HG03432 (cell line): ENCODE measurements at regions not wholly inside any gene's neighbourhood (a gene's known extent, or its start where the extent isn't known, plus 50 kb on each side); places are given as distances from the start of the nearest gene placed in this dataset.

Source experiments
- ATAC-seq: cut with Tn5 transposase; IDR thresholded peaks from one replicate; pipeline ENCODE4 v1.9.1; 2021; ENCODE audit warnings: mild to moderate bottlenecking, moderate library complexity; ENCODE audit not compliant: unreplicated experiment

DNA sequence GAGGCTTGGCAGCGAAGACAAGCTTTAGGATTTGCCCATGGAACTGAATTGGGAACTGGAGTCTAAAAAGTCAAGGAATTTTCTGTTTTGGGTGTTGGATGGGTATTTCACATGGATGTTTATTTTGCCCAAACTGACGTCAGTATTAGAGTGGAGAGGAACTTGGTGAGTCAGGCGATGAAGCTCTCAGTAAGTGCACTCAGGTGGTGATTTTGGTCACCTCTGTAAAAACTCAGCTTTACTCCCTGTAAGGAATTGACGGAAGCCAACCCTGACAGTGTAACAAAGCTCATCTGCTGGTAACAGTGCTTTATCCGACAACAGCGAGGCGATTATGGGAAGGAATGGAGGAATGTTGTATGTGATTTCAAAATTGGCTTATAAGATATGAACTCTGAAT, 77.0 kb upstream of the PGRMC2 start:
- ATAC-seq = no peak

- no peak for ATAC-seq
Observed at GRCh38 chr4:128363966-128364365, 76.4 kb upstream of the PGRMC2 start.

- ATAC-seq = no peak
Observed at GRCh38 chr4:128362760-128363159, 75.1 kb upstream of the PGRMC2 start.

DNA sequence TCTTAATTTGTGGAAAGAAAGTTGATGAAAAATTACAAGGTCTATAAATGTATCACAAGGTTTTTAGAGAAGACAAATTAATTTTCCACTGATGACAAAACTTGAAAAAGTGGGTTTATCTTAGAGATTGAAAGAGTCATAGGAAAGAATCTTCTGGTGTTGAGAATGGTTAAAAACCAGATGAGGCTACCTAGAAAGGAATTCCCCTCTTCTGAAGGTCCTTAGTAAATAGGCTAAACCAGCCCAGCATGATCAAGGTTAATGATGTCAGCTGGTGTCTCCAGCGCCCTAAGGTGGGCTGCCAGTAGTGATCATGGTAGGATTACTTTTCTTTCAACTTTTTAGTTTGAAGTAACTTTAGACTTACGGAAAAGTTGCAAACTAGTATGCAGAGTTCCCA, 71.8 kb upstream of the PGRMC2 start:
- ATAC-seq = no peak

DNA sequence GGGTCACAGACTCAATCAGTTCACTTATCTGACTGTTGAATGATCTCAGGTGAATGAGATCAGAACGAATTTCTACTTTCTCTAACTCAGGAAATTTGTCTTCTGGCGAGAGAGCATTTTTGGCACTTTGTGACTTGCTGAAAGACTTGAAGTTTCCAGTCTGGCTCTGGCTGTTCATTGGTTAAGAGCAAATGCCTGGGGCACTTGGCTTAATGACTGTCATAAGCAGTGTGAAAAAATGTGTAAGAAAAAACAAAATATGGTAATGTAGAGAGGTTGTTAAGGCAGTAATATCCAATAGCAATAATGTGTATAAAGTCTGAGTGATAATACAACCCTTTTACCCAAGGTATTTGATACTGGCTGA, 71.3 kb upstream of the PGRMC2 start:
- no peak for ATAC-seq

DNA sequence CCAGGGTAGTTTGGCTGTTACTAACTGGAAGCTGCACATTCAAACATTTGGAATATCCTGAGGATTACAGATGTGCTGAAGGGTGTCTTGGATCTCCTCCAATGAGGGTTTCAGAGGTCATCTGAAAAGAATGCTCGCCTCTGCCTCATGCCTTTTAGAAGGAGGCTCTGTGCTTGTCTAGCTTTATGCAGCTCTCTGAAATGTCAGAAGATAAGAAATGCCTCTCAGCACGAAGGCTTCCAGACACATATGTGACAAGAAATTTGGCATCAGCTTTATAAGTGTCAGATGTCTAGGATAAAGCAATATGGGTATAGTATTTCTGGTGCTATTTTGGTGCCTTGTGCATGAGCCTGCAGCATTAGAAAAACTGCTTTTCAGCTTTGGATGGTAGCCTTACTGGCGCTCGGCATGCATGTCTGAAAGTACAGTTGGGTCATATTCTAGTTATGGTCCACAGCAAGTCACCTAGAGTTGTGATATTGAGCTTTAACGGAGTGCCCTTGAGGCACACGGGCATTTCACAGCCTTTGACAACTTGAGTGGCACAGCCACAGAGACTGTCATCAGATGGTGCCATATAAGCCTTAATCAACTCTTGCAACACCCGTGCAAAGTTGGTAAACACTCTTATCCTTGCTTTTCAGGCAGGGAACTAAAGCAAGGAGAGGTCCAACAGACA, 70.8 kb upstream of the PGRMC2 start:
- no peak for ATAC-seq

DNA sequence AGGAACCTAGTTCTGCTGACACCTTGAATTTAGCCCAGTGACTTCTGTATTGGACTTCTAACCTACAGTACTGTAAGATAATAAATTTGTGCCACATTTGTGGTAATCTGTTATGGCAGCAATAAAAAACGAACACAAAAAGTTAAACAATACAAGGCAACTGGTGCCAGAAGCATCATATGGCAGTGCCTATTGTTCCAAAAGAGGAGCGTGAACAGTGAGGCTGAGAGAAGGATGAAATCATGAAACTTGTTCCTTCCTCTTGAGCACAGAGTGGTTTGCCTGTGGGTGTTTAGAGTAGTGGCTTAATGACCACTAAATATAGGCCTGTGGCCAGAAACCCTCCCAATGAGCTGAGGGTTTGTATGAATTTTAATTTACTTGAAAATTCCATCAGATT, 69.7 kb upstream of the PGRMC2 start:
- no peak for ATAC-seq

DNA sequence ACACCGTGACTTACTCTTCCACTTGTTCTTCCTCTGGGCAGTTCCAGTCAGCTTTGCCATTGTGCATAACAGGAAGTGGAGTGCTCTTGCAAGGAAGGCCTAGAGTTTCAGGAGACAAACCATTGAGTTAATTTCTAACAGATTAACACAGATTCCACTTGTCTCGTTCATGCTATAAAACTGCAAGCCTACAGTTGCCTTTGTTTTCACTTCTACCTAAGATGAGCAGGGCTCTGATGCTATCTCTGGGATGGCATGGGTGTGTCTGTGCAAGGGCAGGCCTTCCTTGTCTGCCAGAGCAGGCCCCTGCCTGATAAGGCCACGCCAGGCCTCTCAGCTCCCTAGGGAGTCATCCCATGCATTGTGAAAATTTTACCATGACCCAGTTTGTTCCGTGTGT, 67.7 kb upstream of the PGRMC2 start:
- peak; percentile 66 for ATAC-seq

DNA sequence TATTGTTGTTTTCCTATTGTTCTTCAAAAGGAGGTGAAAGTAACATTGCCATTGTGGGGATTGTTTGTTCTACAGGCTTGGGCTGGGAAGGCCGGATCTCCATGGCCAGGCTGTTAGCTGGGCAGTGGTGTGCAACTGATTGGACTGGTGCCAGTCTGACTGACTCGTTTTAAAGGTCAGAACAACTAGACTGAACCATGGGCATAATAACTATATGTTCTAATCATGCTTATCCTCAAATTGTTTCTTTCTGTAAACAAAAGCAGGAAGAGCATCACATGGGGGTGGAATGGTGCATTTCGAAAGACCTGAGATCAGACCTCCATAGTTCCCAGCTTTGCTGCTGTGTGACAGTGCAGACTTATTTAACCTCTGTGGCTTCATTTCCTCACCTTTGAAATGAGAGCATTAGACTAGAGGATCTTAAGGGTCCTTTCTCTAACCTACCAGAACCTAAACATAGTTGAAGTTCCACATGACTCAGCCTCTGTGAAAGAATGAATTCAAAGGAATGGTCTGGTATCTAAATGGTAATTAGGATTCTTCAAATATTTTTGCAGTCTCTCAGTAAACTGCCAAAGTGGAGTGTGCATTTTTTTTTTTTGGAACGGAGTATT, 66.7 kb upstream of the PGRMC2 start:
- no peak for ATAC-seq

DNA sequence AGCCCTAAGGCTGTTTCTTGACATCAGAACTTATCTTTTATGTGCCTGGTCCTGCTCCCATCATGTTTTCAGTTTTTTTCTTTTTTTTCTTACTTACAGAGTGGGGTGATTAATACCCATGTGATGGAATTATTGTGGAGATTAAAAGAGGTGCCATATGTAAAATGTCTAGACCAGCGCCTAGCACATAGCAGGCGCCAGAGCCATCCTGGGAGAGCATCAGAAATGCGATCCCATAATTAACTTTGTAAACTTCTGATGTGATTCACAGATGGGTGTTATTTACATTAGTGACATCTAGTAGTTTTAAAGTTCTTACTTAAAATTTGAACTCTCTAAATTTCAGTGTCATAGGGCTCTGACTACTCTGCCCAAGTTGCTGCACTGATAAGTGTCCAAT, 66.2 kb upstream of the PGRMC2 start:
- ATAC-seq = no peak

DNA sequence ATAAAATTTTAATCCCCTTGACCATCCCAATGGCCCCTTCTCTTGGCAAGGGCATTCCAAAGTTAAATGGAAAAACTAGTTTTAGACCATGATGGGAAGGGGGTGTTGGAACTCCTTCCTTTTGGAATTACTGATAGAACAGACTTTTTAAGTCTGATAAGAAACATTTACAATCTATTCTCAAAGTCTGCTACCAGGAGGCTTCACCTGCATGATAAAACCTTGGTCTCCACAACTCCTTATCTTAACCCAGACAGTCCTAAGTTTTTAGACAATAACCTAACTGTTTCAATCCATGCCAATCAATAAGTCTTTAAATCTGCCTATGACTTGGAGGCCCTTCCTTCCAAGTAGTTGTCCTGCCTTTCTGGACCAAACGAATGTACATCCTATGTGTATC, 63.9 kb upstream of the PGRMC2 start:
- no peak for ATAC-seq

DNA sequence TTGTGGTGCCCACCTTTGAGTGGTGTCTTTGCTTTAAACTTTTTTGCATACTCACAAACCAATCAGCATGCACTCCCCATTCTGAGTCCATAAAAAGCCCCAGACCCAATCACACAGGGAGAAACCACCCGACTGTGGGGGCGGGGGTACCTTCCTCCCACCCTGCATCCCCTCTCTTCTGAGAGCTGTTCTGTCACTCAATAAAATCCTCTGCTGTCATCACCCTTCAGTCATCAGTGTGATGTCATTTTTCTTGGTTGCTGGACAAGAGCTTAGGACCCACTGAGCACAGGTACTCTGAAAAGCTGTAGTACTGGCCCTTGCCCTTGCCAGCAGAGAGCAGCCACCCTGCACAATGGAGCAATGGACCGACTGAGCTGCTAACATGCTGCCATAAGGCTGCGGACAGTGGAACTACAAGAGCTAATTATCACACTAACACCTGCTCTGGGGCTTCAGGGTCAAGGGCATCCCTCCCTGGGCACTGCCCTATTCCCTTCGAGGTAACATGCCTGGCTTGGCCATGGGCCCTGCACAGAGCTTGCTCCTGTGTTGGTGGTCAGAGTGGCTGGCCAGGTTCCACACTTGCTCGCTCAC, 62.9 kb upstream of the PGRMC2 start:
- ATAC-seq = no peak

- no peak for ATAC-seq
Observed at GRCh38 chr4:128349921-128350320, 62.3 kb upstream of the PGRMC2 start.

DNA sequence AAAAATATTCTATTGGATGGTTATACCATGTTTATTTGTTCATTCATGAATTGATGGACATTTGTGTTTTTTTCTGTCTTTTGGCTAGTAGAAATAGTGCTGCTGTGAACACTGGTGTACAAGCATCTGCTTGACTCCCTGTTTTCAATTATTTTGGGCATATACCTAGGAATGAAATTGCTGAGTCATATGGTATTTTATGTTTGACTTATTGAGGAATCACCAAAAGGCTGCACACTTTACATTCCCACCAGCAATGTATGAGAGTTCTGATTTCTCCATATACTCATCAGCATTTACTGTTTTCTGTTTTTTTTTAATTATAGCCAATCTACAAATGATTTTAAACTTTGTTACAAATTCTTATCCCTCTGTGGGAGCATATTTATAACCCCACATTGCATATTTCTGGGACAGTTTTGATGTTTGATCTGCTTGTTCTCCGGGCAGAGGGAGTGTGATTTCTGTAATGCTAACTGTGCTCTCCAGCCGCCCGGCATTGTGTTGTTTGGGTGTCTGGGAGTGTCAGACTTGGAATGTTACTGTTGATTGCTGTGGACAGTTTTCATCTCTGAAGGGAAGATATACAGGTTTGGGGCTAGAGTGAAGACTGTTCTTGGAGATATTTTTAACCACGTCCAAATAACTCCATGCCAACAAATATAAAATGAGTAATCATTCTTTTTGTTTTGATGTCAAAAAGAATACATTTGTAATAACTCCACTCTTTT, 60.5 kb upstream of the PGRMC2 start:
- ATAC-seq = no peak

GRCh38 chr4:128347175-128347868, 59.7 kb upstream of the PGRMC2 start:
- ATAC-seq = no peak

GRCh38 chr4:128346054-128346716, 58.6 kb upstream of the PGRMC2 start:
- ATAC-seq = no peak

- no peak for ATAC-seq
Observed at GRCh38 chr4:128345650-128346049, 58.0 kb upstream of the PGRMC2 start.

DNA sequence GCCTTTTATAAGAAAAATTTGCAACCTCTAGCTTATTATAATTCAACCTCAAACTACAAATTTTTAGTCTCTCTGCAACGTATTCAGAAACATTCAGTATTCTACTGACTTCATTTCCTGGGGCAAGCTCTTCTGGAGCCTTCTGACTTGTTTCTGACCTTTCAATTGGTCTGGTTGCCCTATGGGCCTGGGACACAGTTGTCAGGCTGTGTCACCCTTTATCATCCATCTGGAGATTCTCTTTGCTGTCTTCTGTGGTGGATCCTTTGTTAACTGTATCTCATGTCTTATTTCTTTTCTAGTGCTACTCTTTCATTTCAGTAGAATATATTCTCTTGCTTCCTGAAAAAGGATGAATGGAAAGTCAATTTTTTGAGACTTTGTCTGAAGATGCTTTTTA, 55.1 kb upstream of the PGRMC2 start:
- ATAC-seq = no peak

GRCh38 chr4:128341634-128342033, 54.0 kb upstream of the PGRMC2 start:
- no peak for ATAC-seq

GRCh38 chr4:128338634-128339355, 51.2 kb upstream of the PGRMC2 start:
- ATAC-seq = no peak
